Osteoblast (primary cell): ENCODE measurements at regions not wholly inside any gene's neighbourhood (a gene's known extent, or its start where the extent isn't known, plus 50 kb on each side); places are given as distances from the start of the nearest gene placed in this dataset.

Experiments used
- DNase-seq: peaks from one replicate; pipeline ENCODE4 v3.0.0; 2011; ENCODE audit warnings: low spot score, mixed read lengths; ENCODE audit not compliant: insufficient read length; ENCODE audit errors: missing footprints
- H2AFZ ChIP-seq: 2 replicates; pipeline ENCODE4 v1.6.0; 2011; ENCODE audit warnings: mild to moderate bottlenecking, low read length
- H3K27ac ChIP-seq: 2 replicates; pipeline ENCODE4 v1.5.1; 2011; ENCODE audit warnings: mild to moderate bottlenecking, low read depth, low read length, moderate library complexity
- H3K27me3 ChIP-seq: 2 replicates; pipeline ENCODE4 v1.6.0; 2012; ENCODE audit warnings: mild to moderate bottlenecking, control low read depth, inconsistent platforms, low read length, moderate library complexity; ENCODE audit not compliant: insufficient read depth
- H3K36me3 ChIP-seq: 2 replicates; pipeline ENCODE4 v1.5.1; 2011; ENCODE audit warnings: mild to moderate bottlenecking, low read length, control low read depth, moderate library complexity; ENCODE audit not compliant: insufficient read depth
- H3K4me1 ChIP-seq: 2 replicates; pipeline ENCODE4 v1.5.1; 2011; ENCODE audit warnings: mild to moderate bottlenecking, low read length, control low read depth, moderate library complexity; ENCODE audit not compliant: insufficient read depth
- H3K4me2 ChIP-seq: 2 replicates; pipeline ENCODE4 v1.6.0; 2011; ENCODE audit warnings: mild to moderate bottlenecking, low read length; ENCODE audit not compliant: insufficient read depth
- H3K4me3 ChIP-seq: fragments of 200-600 bp; sonication (generic); 3 replicates; pipeline ENCODE4 v1.5.1; 2012; ENCODE audit warnings: mild to moderate bottlenecking, low read length, inconsistent platforms; ENCODE audit not compliant: insufficient read depth
- H3K79me2 ChIP-seq: 2 replicates; pipeline ENCODE4 v1.6.0; 2012; ENCODE audit warnings: mild to moderate bottlenecking, low read length, control low read depth, inconsistent platforms; ENCODE audit not compliant: insufficient read depth
- H3K9me3 ChIP-seq: 2 replicates; pipeline ENCODE4 v1.5.1; 2011; ENCODE audit warnings: low read depth, low read length, control low read depth
- H4K20me1 ChIP-seq: 2 replicates; pipeline ENCODE4 v1.6.0; 2012; ENCODE audit warnings: mild to moderate bottlenecking, low read length, control low read depth; ENCODE audit not compliant: insufficient read depth
- TF ChIP-seq, protein P1 (sequence below): IDR thresholded peaks from 2 replicates; pipeline ENCODE4 v1.5.1; 2011; ENCODE audit warnings: mild to moderate bottlenecking, low read depth, low read length, moderate library complexity; ENCODE audit errors: extremely low read depth

DNA sequence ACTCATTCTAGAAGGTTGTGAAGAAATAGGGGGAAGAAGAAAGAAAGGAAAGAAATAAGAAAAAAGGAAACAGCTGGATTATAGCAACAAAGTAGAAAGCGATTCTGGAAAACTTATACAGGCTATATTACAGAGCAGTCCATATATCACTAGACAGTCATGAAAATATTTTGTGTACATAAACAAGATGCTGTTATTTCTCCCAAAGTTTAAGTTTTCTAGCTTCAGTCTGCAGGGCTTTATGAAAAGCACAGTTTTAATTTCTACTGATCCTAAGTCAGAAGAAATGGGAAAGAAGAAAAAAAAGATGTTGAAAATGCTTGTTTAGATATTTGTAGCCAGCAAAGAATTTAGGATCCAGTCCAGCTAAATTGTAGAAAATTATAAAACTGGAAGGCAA, 321.4 kb upstream of the NDN start:
- H3K4me1 ChIP-seq: no peaks in the 10 kb centered on the region
- no peaks in the 10 kb centered on the region for H3K36me3 ChIP-seq
- no peaks in the 10 kb centered on the region for H3K79me2 ChIP-seq
- H3K4me2 ChIP-seq: no peak overlapping the region
- no peaks in the 10 kb centered on the region for H4K20me1 ChIP-seq
- TF ChIP-seq, protein P1, sequence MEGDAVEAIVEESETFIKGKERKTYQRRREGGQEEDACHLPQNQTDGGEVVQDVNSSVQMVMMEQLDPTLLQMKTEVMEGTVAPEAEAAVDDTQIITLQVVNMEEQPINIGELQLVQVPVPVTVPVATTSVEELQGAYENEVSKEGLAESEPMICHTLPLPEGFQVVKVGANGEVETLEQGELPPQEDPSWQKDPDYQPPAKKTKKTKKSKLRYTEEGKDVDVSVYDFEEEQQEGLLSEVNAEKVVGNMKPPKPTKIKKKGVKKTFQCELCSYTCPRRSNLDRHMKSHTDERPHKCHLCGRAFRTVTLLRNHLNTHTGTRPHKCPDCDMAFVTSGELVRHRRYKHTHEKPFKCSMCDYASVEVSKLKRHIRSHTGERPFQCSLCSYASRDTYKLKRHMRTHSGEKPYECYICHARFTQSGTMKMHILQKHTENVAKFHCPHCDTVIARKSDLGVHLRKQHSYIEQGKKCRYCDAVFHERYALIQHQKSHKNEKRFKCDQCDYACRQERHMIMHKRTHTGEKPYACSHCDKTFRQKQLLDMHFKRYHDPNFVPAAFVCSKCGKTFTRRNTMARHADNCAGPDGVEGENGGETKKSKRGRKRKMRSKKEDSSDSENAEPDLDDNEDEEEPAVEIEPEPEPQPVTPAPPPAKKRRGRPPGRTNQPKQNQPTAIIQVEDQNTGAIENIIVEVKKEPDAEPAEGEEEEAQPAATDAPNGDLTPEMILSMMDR: no peak
- no peak for DNase-seq
- no peaks in the 10 kb centered on the region for H3K27me3 ChIP-seq
- no peak overlapping the region for H2AFZ ChIP-seq
- no peak overlapping the region for H3K4me3 ChIP-seq
- no peak overlapping the region for H3K27ac ChIP-seq
- no peaks in the 10 kb centered on the region for H3K9me3 ChIP-seq

DNA sequence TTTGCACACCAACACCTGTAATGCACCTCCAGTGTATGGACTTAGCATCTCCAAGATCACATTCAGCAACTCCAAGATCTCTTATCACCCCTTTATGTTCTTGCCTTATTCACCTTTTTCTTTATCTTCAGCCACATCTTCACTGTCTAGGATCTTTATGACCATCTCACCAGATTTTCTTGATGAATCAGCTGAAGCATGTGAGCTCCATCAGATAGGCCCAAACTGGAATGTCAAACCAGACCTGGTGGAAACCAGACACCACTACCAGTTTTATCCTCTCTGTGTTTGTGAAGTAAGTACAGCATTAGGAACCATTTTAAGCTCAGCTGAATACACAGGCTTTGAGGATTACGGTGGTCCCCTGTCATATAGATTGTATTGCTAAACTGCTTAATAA, 330.4 kb upstream of the NDN start:
- peaks cover 2% of the 10 kb centered on the region for H3K9me3 ChIP-seq
- no peaks in the 10 kb centered on the region for H3K79me2 ChIP-seq
- DNase-seq: no peak
- H3K4me1 ChIP-seq: no peaks in the 10 kb centered on the region
- no peaks in the 10 kb centered on the region for H3K27me3 ChIP-seq
- no peak overlapping the region for H3K4me3 ChIP-seq
- H3K4me2 ChIP-seq: no peak overlapping the region
- no peaks in the 10 kb centered on the region for H4K20me1 ChIP-seq
- no peak overlapping the region for H2AFZ ChIP-seq
- H3K27ac ChIP-seq: no peak overlapping the region
- TF ChIP-seq, protein P1: no peak
- H3K36me3 ChIP-seq: no peaks in the 10 kb centered on the region

DNA sequence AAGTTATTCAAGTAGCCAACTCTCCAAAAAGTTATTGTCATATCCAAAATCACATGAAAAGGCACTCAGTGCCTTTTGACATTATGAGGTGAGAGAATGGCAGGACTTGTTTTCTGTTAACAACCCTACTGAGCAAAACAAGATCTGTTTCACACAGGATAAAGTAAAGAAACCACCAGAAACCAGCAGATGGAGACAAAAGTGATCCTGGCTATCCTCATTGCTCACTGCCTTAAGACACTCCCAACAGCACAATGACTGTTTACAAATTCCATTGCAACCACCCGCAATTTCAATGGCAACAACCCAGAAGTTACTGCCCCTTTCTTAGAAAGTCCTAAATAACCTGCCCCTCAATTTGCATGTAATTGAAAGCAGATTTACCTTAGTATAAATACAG, 352.6 kb upstream of the NDN start:
- H3K27me3 ChIP-seq: no peaks in the 10 kb centered on the region
- no peaks in the 10 kb centered on the region for H3K4me1 ChIP-seq
- TF ChIP-seq, protein P1: no peak
- no peak overlapping the region for H3K4me3 ChIP-seq
- no peak for DNase-seq
- no peak overlapping the region for H3K27ac ChIP-seq
- H3K4me2 ChIP-seq: no peak overlapping the region
- no peaks in the 10 kb centered on the region for H3K9me3 ChIP-seq
- H4K20me1 ChIP-seq: no peaks in the 10 kb centered on the region
- no peak overlapping the region for H2AFZ ChIP-seq
- no peaks in the 10 kb centered on the region for H3K79me2 ChIP-seq
- H3K36me3 ChIP-seq: no peaks in the 10 kb centered on the region

DNA sequence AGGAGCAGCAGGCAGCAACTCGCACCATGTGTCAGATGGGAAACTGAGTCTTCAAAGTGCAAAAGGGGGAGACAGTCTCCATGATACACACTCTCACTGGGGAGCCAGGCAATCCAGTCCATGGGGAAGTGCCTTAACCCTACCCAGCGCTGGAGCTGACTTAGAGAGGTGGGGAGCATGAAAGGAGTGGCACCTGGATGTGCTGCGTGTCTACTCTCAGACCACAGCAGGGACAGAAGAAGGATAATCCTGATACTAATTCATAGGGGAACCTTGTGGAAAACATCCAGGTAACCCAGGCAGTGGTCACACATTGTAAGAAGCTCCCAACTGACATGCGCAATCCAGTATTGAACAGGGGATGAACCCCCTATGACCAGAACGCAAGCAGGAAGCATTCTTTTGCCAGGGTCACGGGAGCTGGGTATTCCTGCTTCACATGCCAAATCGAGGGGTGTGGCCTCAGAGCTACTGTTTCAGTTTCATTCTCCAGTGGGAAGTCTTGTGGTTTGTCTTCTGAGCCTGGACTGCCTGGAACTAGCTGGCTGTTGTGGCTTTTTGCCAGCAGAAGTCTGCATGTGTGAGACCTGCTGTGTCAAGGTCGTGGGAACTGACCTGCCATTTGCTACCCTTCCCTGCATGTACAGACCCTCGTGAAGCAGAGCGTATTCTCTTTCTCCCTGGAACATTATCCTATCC, 367.6 kb upstream of the NDN start:
- TF ChIP-seq, protein P1: no peak
- Histone ChIP-seq H3K79me2 (no peaks in the 10 kb centered on the region), H4K20me1 (no peaks in the 10 kb centered on the region)

More for the DNA sequence above, 367.6 kb upstream of the NDN start:
- H3K27me3 ChIP-seq: no peaks in the 10 kb centered on the region
- H3K9me3 ChIP-seq: peaks cover 8% of the 10 kb centered on the region
- no peak overlapping the region for H3K4me2 ChIP-seq
- no peaks in the 10 kb centered on the region for H3K4me1 ChIP-seq
- H3K27ac ChIP-seq: no peak overlapping the region
- H3K4me3 ChIP-seq: no peak overlapping the region
- DNase-seq: no peak
- no peaks in the 10 kb centered on the region for H3K36me3 ChIP-seq
- no peak overlapping the region for H2AFZ ChIP-seq
